ENCODE measurements at regions not wholly inside any gene's neighbourhood (a gene's known extent, or its start where the extent isn't known, plus 50 kb on each side); places are given as distances from the start of the nearest gene placed in this dataset.

DNA sequence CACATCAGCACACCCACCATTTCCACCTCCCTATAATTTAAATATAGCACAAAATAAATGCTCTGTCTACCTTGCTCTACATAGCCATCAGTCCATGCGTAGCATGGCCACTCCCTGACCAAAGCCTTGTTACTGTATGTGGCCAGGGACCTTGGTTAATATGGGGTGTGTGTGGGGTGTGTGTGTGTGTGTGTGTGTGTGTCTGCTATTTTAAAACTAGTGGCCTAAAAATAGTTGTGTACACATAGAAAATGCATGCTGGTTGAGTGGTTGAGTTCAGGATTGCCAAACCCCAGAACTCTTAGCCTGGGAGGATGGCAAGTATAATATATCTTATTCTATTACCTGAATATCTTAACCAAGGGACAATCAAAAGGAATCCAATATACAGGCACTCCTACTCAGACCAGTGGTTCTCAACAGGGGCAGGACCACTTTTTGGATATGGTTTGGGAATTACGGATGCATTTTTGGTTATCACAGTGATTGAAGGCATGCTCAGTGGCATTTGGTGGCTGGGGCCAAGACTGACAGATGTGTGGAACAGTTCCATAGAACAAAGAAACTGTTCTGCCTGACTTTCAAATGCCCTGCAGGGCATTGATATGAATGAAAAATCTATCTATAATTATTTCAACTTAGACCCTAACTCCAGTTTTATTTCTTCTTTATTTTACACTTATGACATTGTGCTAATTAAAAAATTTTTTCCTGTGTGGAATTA, 72.3 kb upstream of the PSME4 start:
- Mint-ChIP-seq H3K9me3 (peaks cover 10% of the 10 kb centered on the region), H3K27ac (no peak overlapping the region), H3K4me3 (no peak overlapping the region), H3K27me3 (ENCODE audit: low read depth) (no peaks in the 10 kb centered on the region), H3K36me3 (peaks cover 6% of the 10 kb centered on the region), H3K4me1 (no peaks in the 10 kb centered on the region)
- DNase-seq (ENCODE audit: low spot score) (no peak), ATAC-seq (no peak)
- ChIA-PET POLR2A (no interaction called here), CTCF (no interaction called here)
- TF ChIP-seq ZNF121 (CRISPR knock-in tag; IDR thresholded peaks at IDR 0.05) (no peak), PRRX2 (CRISPR knock-in tag; IDR thresholded peaks at IDR 0.05) (no peak), CREM (CRISPR knock-in tag; IDR thresholded peaks at IDR 0.05) (no peak), FOXK1 (CRISPR knock-in tag; IDR thresholded peaks at IDR 0.05) (no peak)
- TF ChIP-seq, protein P1, sequence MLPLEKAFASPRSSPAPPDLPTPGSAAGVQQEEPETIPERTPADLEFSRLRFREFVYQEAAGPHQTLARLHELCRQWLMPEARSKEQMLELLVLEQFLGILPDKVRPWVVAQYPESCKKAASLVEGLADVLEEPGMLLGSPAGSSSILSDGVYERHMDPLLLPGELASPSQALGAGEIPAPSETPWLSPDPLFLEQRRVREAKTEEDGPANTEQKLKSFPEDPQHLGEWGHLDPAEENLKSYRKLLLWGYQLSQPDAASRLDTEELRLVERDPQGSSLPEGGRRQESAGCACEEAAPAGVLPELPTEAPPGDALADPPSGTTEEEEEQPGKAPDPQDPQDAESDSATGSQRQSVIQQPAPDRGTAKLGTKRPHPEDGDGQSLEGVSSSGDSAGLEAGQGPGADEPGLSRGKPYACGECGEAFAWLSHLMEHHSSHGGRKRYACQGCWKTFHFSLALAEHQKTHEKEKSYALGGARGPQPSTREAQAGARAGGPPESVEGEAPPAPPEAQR (CRISPR knock-in tag; IDR thresholded peaks at IDR 0.05): no peak
- TF ChIP-seq, protein P2, sequence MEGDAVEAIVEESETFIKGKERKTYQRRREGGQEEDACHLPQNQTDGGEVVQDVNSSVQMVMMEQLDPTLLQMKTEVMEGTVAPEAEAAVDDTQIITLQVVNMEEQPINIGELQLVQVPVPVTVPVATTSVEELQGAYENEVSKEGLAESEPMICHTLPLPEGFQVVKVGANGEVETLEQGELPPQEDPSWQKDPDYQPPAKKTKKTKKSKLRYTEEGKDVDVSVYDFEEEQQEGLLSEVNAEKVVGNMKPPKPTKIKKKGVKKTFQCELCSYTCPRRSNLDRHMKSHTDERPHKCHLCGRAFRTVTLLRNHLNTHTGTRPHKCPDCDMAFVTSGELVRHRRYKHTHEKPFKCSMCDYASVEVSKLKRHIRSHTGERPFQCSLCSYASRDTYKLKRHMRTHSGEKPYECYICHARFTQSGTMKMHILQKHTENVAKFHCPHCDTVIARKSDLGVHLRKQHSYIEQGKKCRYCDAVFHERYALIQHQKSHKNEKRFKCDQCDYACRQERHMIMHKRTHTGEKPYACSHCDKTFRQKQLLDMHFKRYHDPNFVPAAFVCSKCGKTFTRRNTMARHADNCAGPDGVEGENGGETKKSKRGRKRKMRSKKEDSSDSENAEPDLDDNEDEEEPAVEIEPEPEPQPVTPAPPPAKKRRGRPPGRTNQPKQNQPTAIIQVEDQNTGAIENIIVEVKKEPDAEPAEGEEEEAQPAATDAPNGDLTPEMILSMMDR (IDR thresholded peaks at IDR 0.05): no peak

DNA sequence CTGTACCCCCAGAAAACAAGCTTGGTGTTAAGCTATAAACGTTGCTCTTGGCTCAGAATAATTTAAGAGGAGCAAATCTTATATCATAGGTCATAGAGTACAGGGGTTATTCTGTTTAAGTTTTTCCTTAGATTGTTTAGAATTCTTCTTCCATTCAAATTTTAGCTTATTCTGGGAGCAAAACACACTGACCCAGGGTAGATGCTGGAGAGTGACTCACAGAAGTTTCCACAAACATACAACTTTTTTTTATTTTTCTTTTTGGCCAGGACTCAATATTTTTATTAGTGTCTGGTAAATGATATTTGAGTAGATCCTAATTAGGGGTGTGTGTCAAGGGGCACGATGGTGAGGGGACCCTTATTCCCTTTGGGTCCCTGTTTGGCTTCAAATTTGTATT, 71.5 kb upstream of the PSME4 start:
- TF ChIP-seq ETV6 (CRISPR knock-in tag; IDR thresholded peaks at IDR 0.05) (no peak), NR2C2 (CRISPR knock-in tag; IDR thresholded peaks at IDR 0.05) (no peak), SMAD4 (CRISPR knock-in tag; IDR thresholded peaks at IDR 0.05) (no peak), MYBL2 (CRISPR knock-in tag; IDR thresholded peaks at IDR 0.05) (no peak), MXD4 (CRISPR knock-in tag; IDR thresholded peaks at IDR 0.05; ENCODE audit: borderline replicate concordance) (no peak), NFE2L1 (CRISPR knock-in tag; IDR thresholded peaks at IDR 0.05) (no peak), ZNF423 (CRISPR knock-in tag; IDR thresholded peaks at IDR 0.05) (no peak), SOX15 (CRISPR knock-in tag; IDR thresholded peaks at IDR 0.05) (no peak), OVOL2 (CRISPR knock-in tag; IDR thresholded peaks at IDR 0.05; ENCODE audit: borderline replicate concordance) (no peak), CREB1 (CRISPR knock-in tag; IDR thresholded peaks at IDR 0.05) (no peak), CREM (CRISPR knock-in tag; IDR thresholded peaks at IDR 0.05) (no peak)
- TF ChIP-seq, protein P3, sequence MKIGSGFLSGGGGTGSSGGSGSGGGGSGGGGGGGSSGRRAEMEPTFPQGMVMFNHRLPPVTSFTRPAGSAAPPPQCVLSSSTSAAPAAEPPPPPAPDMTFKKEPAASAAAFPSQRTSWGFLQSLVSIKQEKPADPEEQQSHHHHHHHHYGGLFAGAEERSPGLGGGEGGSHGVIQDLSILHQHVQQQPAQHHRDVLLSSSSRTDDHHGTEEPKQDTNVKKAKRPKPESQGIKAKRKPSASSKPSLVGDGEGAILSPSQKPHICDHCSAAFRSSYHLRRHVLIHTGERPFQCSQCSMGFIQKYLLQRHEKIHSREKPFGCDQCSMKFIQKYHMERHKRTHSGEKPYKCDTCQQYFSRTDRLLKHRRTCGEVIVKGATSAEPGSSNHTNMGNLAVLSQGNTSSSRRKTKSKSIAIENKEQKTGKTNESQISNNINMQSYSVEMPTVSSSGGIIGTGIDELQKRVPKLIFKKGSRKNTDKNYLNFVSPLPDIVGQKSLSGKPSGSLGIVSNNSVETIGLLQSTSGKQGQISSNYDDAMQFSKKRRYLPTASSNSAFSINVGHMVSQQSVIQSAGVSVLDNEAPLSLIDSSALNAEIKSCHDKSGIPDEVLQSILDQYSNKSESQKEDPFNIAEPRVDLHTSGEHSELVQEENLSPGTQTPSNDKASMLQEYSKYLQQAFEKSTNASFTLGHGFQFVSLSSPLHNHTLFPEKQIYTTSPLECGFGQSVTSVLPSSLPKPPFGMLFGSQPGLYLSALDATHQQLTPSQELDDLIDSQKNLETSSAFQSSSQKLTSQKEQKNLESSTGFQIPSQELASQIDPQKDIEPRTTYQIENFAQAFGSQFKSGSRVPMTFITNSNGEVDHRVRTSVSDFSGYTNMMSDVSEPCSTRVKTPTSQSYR (CRISPR knock-in tag; IDR thresholded peaks at IDR 0.05): no peak
- TF ChIP-seq, protein P4, sequence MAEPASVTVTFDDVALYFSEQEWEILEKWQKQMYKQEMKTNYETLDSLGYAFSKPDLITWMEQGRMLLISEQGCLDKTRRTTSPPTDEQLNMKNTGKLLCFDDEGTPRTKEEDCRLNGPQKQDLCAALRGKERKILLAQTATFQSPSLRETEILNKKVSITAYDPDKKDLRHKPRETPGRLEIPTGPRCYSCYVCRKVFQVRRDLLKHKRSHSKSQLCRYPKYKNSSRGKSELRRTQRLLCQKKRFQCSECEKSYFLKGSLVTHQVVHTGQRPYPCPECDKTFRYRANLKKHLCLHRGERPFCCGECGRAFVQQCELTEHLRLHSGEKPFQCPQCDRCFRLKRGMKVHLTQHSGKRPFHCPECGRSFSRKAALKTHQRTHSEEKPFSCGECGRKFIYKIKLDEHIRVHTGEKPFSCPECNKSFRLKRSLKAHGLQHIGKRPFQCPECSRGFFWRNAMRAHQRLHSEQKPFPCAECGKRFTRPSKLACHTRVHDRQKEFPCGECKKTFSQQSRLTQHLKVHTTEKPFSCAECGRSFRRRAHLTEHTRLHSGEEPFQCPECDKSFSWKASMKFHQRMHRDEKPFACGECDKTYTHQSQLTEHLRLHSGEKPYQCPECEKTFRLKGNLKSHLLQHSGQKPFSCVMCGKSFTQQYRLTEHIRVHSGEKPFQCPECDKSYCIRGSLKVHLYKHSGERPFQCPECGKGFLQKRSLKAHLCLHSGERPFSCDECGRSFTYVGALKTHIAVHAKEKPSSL (CRISPR knock-in tag; conservative IDR thresholded peaks at IDR 0.05): no peak
- TF ChIP-seq, protein P5, sequence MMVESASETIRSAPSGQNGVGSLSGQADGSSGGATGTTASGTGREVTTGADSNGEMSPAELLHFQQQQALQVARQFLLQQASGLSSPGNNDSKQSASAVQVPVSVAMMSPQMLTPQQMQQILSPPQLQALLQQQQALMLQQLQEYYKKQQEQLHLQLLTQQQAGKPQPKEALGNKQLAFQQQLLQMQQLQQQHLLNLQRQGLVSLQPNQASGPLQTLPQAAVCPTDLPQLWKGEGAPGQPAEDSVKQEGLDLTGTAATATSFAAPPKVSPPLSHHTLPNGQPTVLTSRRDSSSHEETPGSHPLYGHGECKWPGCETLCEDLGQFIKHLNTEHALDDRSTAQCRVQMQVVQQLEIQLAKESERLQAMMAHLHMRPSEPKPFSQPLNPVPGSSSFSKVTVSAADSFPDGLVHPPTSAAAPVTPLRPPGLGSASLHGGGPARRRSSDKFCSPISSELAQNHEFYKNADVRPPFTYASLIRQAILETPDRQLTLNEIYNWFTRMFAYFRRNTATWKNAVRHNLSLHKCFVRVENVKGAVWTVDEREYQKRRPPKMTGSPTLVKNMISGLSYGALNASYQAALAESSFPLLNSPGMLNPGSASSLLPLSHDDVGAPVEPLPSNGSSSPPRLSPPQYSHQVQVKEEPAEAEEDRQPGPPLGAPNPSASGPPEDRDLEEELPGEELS (CRISPR knock-in tag; IDR thresholded peaks at IDR 0.05): no peak

More for the DNA sequence above, 71.5 kb upstream of the PSME4 start:
- Mint-ChIP-seq H3K4me1 (no peaks in the 10 kb centered on the region), H3K27me3 (ENCODE audit: low read depth) (no peaks in the 10 kb centered on the region), H3K36me3 (peaks cover 6% of the 10 kb centered on the region), H3K4me3 (no peak overlapping the region), H3K27ac (no peak overlapping the region), H3K9me3 (peaks cover 10% of the 10 kb centered on the region)
- no peak for DNase-seq (ENCODE audit: low spot score)
- ATAC-seq: no peak
- ChIA-PET POLR2A (no interaction called here), CTCF (no interaction called here)
